ENCODE measurements at regions not wholly inside any gene's neighbourhood (a gene's known extent, or its start where the extent isn't known, plus 50 kb on each side); places are given as distances from the start of the nearest gene placed in this dataset.

- TF ChIP-seq MEF2A (IDR thresholded peaks at IDR 0.05; ENCODE audit: control insufficient read depth, low read depth, low read length): no peak
- no peak for TF ChIP-seq TFE3 (CRISPR knock-in tag; IDR thresholded peaks at IDR 0.05)
- no peak for TF ChIP-seq BMI1 (IDR thresholded peaks at IDR 0.05; ENCODE audit: low read length)
- TF ChIP-seq ZNF778 (CRISPR knock-in tag; IDR thresholded peaks at IDR 0.05): no peak
- TF ChIP-seq NFXL1 (CRISPR knock-in tag; IDR thresholded peaks at IDR 0.05): no peak
- no peak for TF ChIP-seq ZNF695 (CRISPR knock-in tag; IDR thresholded peaks at IDR 0.05)
- TF ChIP-seq KLF10 (CRISPR knock-in tag; IDR thresholded peaks at IDR 0.05): no peak
- no peak for TF ChIP-seq ZNF431 (CRISPR knock-in tag; IDR thresholded peaks at IDR 0.05)
- no peak for TF ChIP-seq ETV6 (IDR thresholded peaks at IDR 0.05; ENCODE audit: borderline replicate concordance in 1 of 2, low read depth in 2 of 2, low read length in 1 of 2)
- no peak for TF ChIP-seq ETV6 (CRISPR knock-in tag; IDR thresholded peaks at IDR 0.05; ENCODE audit: borderline replicate concordance)
- no peak for TF ChIP-seq TRIM25 (IDR thresholded peaks at IDR 0.05; ENCODE audit: borderline replicate concordance)
- no peak for TF ChIP-seq CHAMP1 (IDR thresholded peaks at IDR 0.05)
- TF ChIP-seq NR3C1 (CRISPR knock-in tag; IDR thresholded peaks at IDR 0.05): no peak
- no peak for TF ChIP-seq GTF2F1 (IDR thresholded peaks at IDR 0.05; ENCODE audit: low read depth, low read length)
- peak; percentile 67 for TF ChIP-seq ZFP36 (IDR thresholded peaks at IDR 0.05; ENCODE audit: low read depth, low read length, partially characterized antibody)
- no peak for TF ChIP-seq LARP7 (IDR thresholded peaks at IDR 0.05)
- no peak for TF ChIP-seq HDAC8 (tag; IDR thresholded peaks at IDR 0.05)
- TF ChIP-seq SRSF9 (IDR thresholded peaks at IDR 0.05; ENCODE audit: borderline replicate concordance, low read depth, low read length): no peak
- no peak for TF ChIP-seq SPI1 (IDR thresholded peaks at IDR 0.05; ENCODE audit: borderline replicate concordance, low read depth, low read length)
- TF ChIP-seq PYGO2 (tag; IDR thresholded peaks at IDR 0.05): no peak
- peak; percentile 11; the same call in 1 of the 2 replicates for TF ChIP-seq HBP1 (CRISPR knock-in tag; IDR thresholded peaks at IDR 0.05)
Observed at GRCh38 chr1:38291906-38292521, 245.4 kb upstream of the POU3F1 start (continued).

Data from K562 (cell line).